ENCODE measurements at regions not wholly inside any gene's neighbourhood (a gene's known extent, or its start where the extent isn't known, plus 50 kb on each side); places are given as distances from the start of the nearest gene placed in this dataset.
"Not testable (repeated sequence)": the region's sequence is repeated elsewhere in the genome, so short reads cannot be mapped to it uniquely, and the experiment has no call there.

GRCh38 chr6:57974653-57975052 lies 657.2 kb downstream of the PRIM2 start:
- Histone ChIP-seq H3K4me3 (no peak overlapping the region), H3K27me3 (no peaks in the 10 kb centered on the region), H3K4me1 (ENCODE audit: low read depth) (no peaks in the 10 kb centered on the region), H3K36me3 (no peaks in the 10 kb centered on the region), H3K27ac (no peak overlapping the region), H3K9me3 (ENCODE audit: low read depth) (no peaks in the 10 kb centered on the region)
- no peak for DNase-seq (ENCODE audit: low read depth in 1 of 2, low spot score in 1 of 2)
- TF ChIP-seq, protein P1, sequence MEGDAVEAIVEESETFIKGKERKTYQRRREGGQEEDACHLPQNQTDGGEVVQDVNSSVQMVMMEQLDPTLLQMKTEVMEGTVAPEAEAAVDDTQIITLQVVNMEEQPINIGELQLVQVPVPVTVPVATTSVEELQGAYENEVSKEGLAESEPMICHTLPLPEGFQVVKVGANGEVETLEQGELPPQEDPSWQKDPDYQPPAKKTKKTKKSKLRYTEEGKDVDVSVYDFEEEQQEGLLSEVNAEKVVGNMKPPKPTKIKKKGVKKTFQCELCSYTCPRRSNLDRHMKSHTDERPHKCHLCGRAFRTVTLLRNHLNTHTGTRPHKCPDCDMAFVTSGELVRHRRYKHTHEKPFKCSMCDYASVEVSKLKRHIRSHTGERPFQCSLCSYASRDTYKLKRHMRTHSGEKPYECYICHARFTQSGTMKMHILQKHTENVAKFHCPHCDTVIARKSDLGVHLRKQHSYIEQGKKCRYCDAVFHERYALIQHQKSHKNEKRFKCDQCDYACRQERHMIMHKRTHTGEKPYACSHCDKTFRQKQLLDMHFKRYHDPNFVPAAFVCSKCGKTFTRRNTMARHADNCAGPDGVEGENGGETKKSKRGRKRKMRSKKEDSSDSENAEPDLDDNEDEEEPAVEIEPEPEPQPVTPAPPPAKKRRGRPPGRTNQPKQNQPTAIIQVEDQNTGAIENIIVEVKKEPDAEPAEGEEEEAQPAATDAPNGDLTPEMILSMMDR (IDR thresholded peaks at IDR 0.05; ENCODE audit: low read depth, low read length), result no peak

DNA sequence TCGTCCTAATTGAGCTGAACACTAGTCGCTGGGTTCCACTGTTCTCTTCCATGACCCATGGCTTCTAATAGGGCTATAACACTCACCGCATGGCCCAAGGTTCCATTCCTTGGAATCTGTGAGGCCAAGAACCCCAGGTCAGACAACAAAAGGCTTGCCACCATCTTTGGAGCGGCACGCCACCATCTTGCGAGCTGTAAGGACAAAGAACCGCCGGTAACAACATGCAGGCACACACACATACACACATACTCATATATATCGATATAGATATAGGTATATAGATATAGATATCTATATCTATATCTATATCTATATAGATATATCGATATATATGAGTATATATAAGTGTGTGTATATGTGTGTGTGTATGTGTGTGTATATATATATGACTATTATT lies 657.7 kb downstream of the PRIM2 start:
- H3K36me3 ChIP-seq; H3K4me1 ChIP-seq (ENCODE audit: low read depth); H3K27me3 ChIP-seq: not testable (repeated sequence)

GRCh38 chr6:57976371-57976770 lies 658.9 kb downstream of the PRIM2 start:
- not testable (repeated sequence) for DNase-seq (ENCODE audit: low read depth in 1 of 2, low spot score in 1 of 2)

More for the DNA sequence above, 657.7 kb downstream of the PRIM2 start:
- H3K9me3 ChIP-seq (ENCODE audit: low read depth); H3K27ac ChIP-seq; DNase-seq (ENCODE audit: low read depth in 1 of 2, low spot score in 1 of 2); H3K4me3 ChIP-seq: not testable (repeated sequence)

DNA sequence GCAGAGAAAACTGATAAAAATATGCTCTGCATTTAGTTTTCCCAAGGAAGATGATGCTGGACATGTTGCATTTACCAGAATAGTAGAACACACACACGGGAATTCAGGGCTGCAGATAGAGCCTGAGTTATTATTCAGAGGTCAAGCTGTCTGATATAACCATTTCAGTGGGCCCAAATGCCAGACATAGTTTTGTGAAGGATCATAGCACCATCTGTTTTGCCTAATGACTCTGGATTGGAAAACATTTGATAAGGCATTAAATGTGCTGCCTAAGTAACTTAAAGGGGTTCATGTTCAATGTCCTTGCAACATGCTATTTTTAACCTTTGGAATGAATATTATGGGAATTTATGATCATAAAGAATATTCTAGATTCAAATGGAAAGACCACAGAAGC lies 666.2 kb downstream of the PRIM2 start:
- H3K36me3 ChIP-seq; H3K4me1 ChIP-seq (ENCODE audit: low read depth); H3K27me3 ChIP-seq; H3K27ac ChIP-seq; H3K4me3 ChIP-seq; H3K9me3 ChIP-seq (ENCODE audit: low read depth): not testable (repeated sequence)
- DNase-seq (ENCODE audit: low read depth in 1 of 2, low spot score in 1 of 2), result peak in 1 of 2 donors; percentile 0

More at GRCh38 chr6:57976371-57976770, 658.9 kb downstream of the PRIM2 start:
- not testable (repeated sequence) for H3K27me3 ChIP-seq; H3K9me3 ChIP-seq (ENCODE audit: low read depth); H3K27ac ChIP-seq; H3K36me3 ChIP-seq; H3K4me3 ChIP-seq; H3K4me1 ChIP-seq (ENCODE audit: low read depth)

- not testable (repeated sequence) for H3K4me3 ChIP-seq; H3K36me3 ChIP-seq; H3K9me3 ChIP-seq (ENCODE audit: low read depth); H3K27ac ChIP-seq; DNase-seq (ENCODE audit: low read depth in 1 of 2, low spot score in 1 of 2); H3K4me1 ChIP-seq (ENCODE audit: low read depth); H3K27me3 ChIP-seq
These were observed 667.1 kb downstream of the PRIM2 start for GRCh38 chr6:57984575-57984974.

DNA sequence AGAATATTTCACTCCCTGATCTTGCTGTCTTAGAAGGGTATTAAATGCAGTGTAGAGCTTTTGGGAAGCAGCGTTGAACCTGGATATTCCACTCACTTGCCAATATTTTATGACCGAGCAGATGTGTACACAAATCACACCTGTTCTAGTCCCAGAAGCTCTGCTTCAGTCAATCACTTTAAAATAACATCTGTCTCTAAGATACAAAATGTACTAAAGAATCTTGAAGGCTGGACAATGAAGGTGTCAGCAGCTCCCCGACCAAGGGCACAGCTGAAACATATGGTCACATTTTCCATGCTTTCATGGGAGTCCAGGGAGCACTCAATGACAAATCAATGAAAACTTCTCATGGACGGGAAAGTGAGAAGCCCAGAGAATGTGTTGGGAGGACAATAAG lies 668.3 kb downstream of the PRIM2 start:
- not testable (repeated sequence) for H3K4me1 ChIP-seq (ENCODE audit: low read depth); H3K27ac ChIP-seq; H3K36me3 ChIP-seq; H3K4me3 ChIP-seq; H3K27me3 ChIP-seq; H3K9me3 ChIP-seq (ENCODE audit: low read depth); DNase-seq (ENCODE audit: low read depth in 1 of 2, low spot score in 1 of 2)

DNA sequence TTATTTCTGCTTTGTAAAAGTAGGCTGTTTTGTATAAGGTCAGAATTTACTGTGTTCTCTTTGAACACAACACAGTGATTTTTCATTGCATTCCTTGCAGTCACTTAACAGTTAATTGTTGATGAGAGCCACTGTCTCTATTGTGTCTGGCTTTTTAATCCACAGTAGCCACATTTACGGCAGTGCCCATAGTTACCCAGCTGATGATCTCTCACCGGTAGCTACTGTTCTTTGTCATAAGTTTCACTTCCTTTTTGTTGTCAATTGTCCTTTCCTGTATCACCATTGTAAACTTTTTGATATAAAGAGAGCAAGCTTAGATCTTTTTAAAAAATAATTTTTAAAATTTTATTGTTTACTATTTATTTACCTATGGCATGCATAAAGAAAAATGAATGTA lies 669.2 kb downstream of the PRIM2 start:
- not testable (repeated sequence) for H3K27ac ChIP-seq; H3K36me3 ChIP-seq; H3K4me1 ChIP-seq (ENCODE audit: low read depth); H3K4me3 ChIP-seq; DNase-seq (ENCODE audit: low read depth in 1 of 2, low spot score in 1 of 2); H3K9me3 ChIP-seq (ENCODE audit: low read depth); H3K27me3 ChIP-seq

- DNase-seq (ENCODE audit: low read depth in 1 of 2, low spot score in 1 of 2); H3K27me3 ChIP-seq; H3K9me3 ChIP-seq (ENCODE audit: low read depth); H3K36me3 ChIP-seq; H3K4me1 ChIP-seq (ENCODE audit: low read depth); H3K4me3 ChIP-seq; H3K27ac ChIP-seq: not testable (repeated sequence)
These were observed 672.2 kb downstream of the PRIM2 start for GRCh38 chr6:57989520-57990080.

- not testable (repeated sequence) for H3K27me3 ChIP-seq; H3K27ac ChIP-seq; H3K4me1 ChIP-seq (ENCODE audit: low read depth); H3K9me3 ChIP-seq (ENCODE audit: low read depth); H3K4me3 ChIP-seq; H3K36me3 ChIP-seq; DNase-seq (ENCODE audit: low read depth in 1 of 2, low spot score in 1 of 2)
These were observed 681.6 kb downstream of the PRIM2 start for GRCh38 chr6:57998858-57999619.

- H3K27me3 ChIP-seq; H3K9me3 ChIP-seq (ENCODE audit: low read depth); H3K4me3 ChIP-seq; H3K27ac ChIP-seq; H3K36me3 ChIP-seq; DNase-seq (ENCODE audit: low read depth in 1 of 2, low spot score in 1 of 2); H3K4me1 ChIP-seq (ENCODE audit: low read depth): not testable (repeated sequence)
These were observed 682.8 kb downstream of the PRIM2 start for GRCh38 chr6:58000233-58000632.

- not testable (repeated sequence) for H3K4me1 ChIP-seq (ENCODE audit: low read depth); H3K9me3 ChIP-seq (ENCODE audit: low read depth); H3K36me3 ChIP-seq; H3K27me3 ChIP-seq; H3K27ac ChIP-seq; H3K4me3 ChIP-seq
- peak in 1 of 2 donors; percentile 10 for DNase-seq (ENCODE audit: low read depth in 1 of 2, low spot score in 1 of 2)
These were observed 686.2 kb downstream of the PRIM2 start for GRCh38 chr6:58003417-58004167.

DNA sequence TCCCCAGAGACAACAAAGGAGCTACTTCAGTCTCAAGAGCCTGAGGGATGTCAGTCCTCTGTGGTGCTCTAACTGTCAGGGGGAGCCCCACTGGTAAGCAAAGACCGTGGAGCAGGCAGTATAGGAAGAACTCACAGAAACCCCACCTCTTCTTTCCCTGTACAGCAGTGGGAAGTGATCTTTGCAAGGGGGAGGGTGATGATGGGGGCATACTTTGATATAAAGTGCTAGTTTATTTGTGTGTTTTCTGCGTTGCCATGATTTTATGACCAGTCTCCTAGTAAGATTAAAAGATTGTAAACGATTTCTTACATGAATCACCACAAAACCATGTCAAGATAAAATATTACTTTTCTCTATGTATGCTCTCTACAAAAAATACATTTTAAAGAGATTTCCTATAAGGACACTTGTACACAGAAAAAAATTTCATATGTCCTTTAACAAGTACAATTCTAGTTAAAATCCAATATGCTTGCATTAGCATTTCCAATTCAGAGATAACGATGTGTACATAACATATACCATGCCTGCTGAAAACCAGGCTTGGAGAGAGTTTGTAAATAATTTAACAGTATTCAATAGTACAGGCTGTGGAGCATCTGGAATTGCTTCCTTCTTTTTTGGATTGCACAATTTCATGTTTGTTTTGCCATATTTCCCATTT lies 690.0 kb downstream of the PRIM2 start:
- DNase-seq (ENCODE audit: low read depth in 1 of 2, low spot score in 1 of 2); H3K27ac ChIP-seq; H3K27me3 ChIP-seq: not testable (repeated sequence)

GRCh38 chr6:58008001-58008335 lies 690.5 kb downstream of the PRIM2 start:
- H3K27me3 ChIP-seq; H3K9me3 ChIP-seq (ENCODE audit: low read depth); H3K27ac ChIP-seq; H3K4me1 ChIP-seq (ENCODE audit: low read depth); H3K36me3 ChIP-seq; DNase-seq (ENCODE audit: low read depth in 1 of 2, low spot score in 1 of 2); H3K4me3 ChIP-seq: not testable (repeated sequence)

More for the DNA sequence above, 690.0 kb downstream of the PRIM2 start:
- not testable (repeated sequence) for H3K4me3 ChIP-seq; H3K36me3 ChIP-seq; H3K4me1 ChIP-seq (ENCODE audit: low read depth); H3K9me3 ChIP-seq (ENCODE audit: low read depth)
